Activated CD4-positive, CD25-positive, alpha-beta regulatory T cell treated with anti-CD3 and anti-CD28 coated beads, Interleukin-2, amount 50 U/mL, for 16 hours (primary cell): ENCODE measurements at regions not wholly inside any gene's neighbourhood (a gene's known extent, or its start where the extent isn't known, plus 50 kb on each side); places are given as distances from the start of the nearest gene placed in this dataset.
"Not testable (repeated sequence)": the region's sequence is repeated elsewhere in the genome, so short reads cannot be mapped to it uniquely, and the experiment has no call there.

ENCODE experiments used
- DNase-seq: peaks from one replicate; pipeline ENCODE4 v3.0.0-alpha.2; 2020; ENCODE audit warnings: low read depth, low spot score

- no peak for DNase-seq
These were observed 68.1 kb upstream of the FGF3 start for GRCh38 chr11:69887330-69887729.

- DNase-seq, result no peak
These were observed 68.7 kb upstream of the FGF3 start for GRCh38 chr11:69887841-69888427.

GRCh38 chr11:69888483-69889181, 69.4 kb upstream of the FGF3 start:
- peak; percentile 55 for DNase-seq

GRCh38 chr11:69889400-69890318, 70.4 kb upstream of the FGF3 start:
- DNase-seq, result no peak

- no peak for DNase-seq
These were observed 71.3 kb upstream of the FGF3 start for GRCh38 chr11:69890476-69890875.

GRCh38 chr11:69891421-69892236, 72.4 kb upstream of the FGF3 start:
- DNase-seq, result no peak

GRCh38 chr11:69892237-69892985, 73.2 kb upstream of the FGF3 start:
- no peak for DNase-seq

GRCh38 chr11:69892986-69893555, 73.9 kb upstream of the FGF3 start:
- no peak for DNase-seq

GRCh38 chr11:69893631-69894030, 74.4 kb upstream of the FGF3 start:
- DNase-seq, result no peak

GRCh38 chr11:69894181-69894611, 75.0 kb upstream of the FGF3 start:
- no peak for DNase-seq

- no peak for DNase-seq
These were observed 75.4 kb upstream of the FGF3 start for GRCh38 chr11:69894648-69895047.

- DNase-seq, result no peak
These were observed 77.0 kb upstream of the FGF3 start for GRCh38 chr11:69896250-69896649.

GRCh38 chr11:69898123-69898522, 78.9 kb upstream of the FGF3 start:
- no peak for DNase-seq

- DNase-seq, result no peak
These were observed 81.0 kb upstream of the FGF3 start for GRCh38 chr11:69899957-69900821.

- DNase-seq, result not testable (repeated sequence)
These were observed 81.6 kb upstream of the FGF3 start for GRCh38 chr11:69900822-69901302.

GRCh38 chr11:69902337-69902736, 83.1 kb upstream of the FGF3 start:
- DNase-seq, result no peak

- no peak for DNase-seq
These were observed 84.0 kb upstream of the FGF3 start for GRCh38 chr11:69903211-69903610.

GRCh38 chr11:69904161-69904973, 85.2 kb upstream of the FGF3 start:
- no peak for DNase-seq
